H9 (cell line): ENCODE measurements at regions not wholly inside any gene's neighbourhood (a gene's known extent, or its start where the extent isn't known, plus 50 kb on each side); places are given as distances from the start of the nearest gene placed in this dataset.

ENCODE experiments used
- DNase-seq: peaks from one replicate; pipeline ENCODE4 v3.0.0-alpha.2; 2017
- H2AFZ ChIP-seq: one replicate; pipeline ENCODE4 v1.6.1; 2013; ENCODE audit warnings: mild to moderate bottlenecking, low read length, control low read depth, moderate library complexity
- H2AK5ac ChIP-seq: 2 replicates; pipeline ENCODE4 v1.6.1; 2013; ENCODE audit warnings: low read length, control low read depth, mixed read lengths; ENCODE audit not compliant: insufficient read length
- H2BK120ac ChIP-seq: one replicate; pipeline ENCODE4 v1.6.1; 2013; ENCODE audit warnings: low read depth, mild to moderate bottlenecking, low read length, control low read depth, inconsistent platforms; ENCODE audit not compliant: poor library complexity, severe bottlenecking
- H2BK12ac ChIP-seq: 2 replicates; pipeline ENCODE4 v1.6.1; 2013; ENCODE audit warnings: low read length, control low read depth, mixed read lengths, low read depth; ENCODE audit not compliant: insufficient read length
- H2BK15ac ChIP-seq: 2 replicates; pipeline ENCODE4 v1.6.1; 2013; ENCODE audit warnings: low read depth, low read length, control low read depth
- H2BK20ac ChIP-seq: one replicate; pipeline ENCODE4 v1.6.1; 2013; ENCODE audit warnings: low read depth, mild to moderate bottlenecking, low read length, control low read depth, inconsistent platforms; ENCODE audit not compliant: poor library complexity, severe bottlenecking
- H2BK5ac ChIP-seq: 2 replicates; pipeline ENCODE4 v1.6.1; 2013; ENCODE audit warnings: low read length, control low read depth, mixed read lengths; ENCODE audit not compliant: insufficient read length
- H3K14ac ChIP-seq: 2 replicates; pipeline ENCODE4 v1.6.1; 2013; ENCODE audit warnings: low read length, control low read depth; ENCODE audit not compliant: insufficient read depth
- H3K18ac ChIP-seq: 2 replicates; pipeline ENCODE4 v1.6.1; 2013; ENCODE audit warnings: low read depth, mild to moderate bottlenecking, mixed read lengths, low read length, control low read depth; ENCODE audit not compliant: insufficient read length
- H3K23ac ChIP-seq: 2 replicates; pipeline ENCODE4 v1.6.1; 2013; ENCODE audit warnings: low read length, control low read depth, mixed read lengths, low read depth; ENCODE audit not compliant: insufficient read length
- H3K23me2 ChIP-seq: 2 replicates; pipeline ENCODE4 v1.6.1; 2013; ENCODE audit warnings: low read depth, mild to moderate bottlenecking, mixed read lengths, low read length, control low read depth; ENCODE audit not compliant: insufficient read length, poor library complexity, severe bottlenecking
- H3K27ac ChIP-seq: 2 replicates; pipeline ENCODE4 v1.5.1; 2013; ENCODE audit warnings: low read length, control low read depth, mixed read lengths, low read depth; ENCODE audit not compliant: insufficient read length
- H3K27me3 ChIP-seq: 2 replicates; pipeline ENCODE4 v1.6.1; 2013; ENCODE audit warnings: low read length, control low read depth, inconsistent platforms; ENCODE audit not compliant: insufficient read depth
- H3K4ac ChIP-seq: 2 replicates; pipeline ENCODE4 v1.6.1; 2013; ENCODE audit warnings: low read depth, mild to moderate bottlenecking, control low read depth, inconsistent platforms, low read length, moderate library complexity
- H3K4me1 ChIP-seq: 2 replicates; pipeline ENCODE4 v1.6.1; 2013; ENCODE audit warnings: low read length, control low read depth, inconsistent platforms; ENCODE audit not compliant: insufficient read depth
- H3K4me2 ChIP-seq: 2 replicates; pipeline ENCODE4 v1.6.1; 2013; ENCODE audit warnings: low read length, control low read depth, mixed read lengths; ENCODE audit not compliant: insufficient read length, insufficient read depth
- H3K56ac ChIP-seq: 2 replicates; pipeline ENCODE4 v1.6.1; 2013; ENCODE audit warnings: low read depth, mild to moderate bottlenecking, mixed read lengths, low read length, control low read depth; ENCODE audit not compliant: insufficient read length
- H3K79me1 ChIP-seq: 2 replicates; pipeline ENCODE4 v1.6.1; 2013; ENCODE audit warnings: low read depth, mild to moderate bottlenecking, moderate library complexity, low read length, control low read depth, inconsistent platforms; ENCODE audit not compliant: insufficient read depth, poor library complexity, severe bottlenecking
- H3K79me2 ChIP-seq: 2 replicates; pipeline ENCODE4 v1.6.1; 2013; ENCODE audit warnings: low read length, control low read depth, inconsistent platforms; ENCODE audit not compliant: insufficient read depth
- H3K9ac ChIP-seq: 2 replicates; pipeline ENCODE4 v1.6.1; 2013; ENCODE audit warnings: low read length, control low read depth, mixed read lengths; ENCODE audit not compliant: insufficient read length; ENCODE audit errors: extremely low read depth
- H3K9me3 ChIP-seq: one replicate; pipeline ENCODE4 v1.6.1; 2013; ENCODE audit warnings: low read depth, low read length, inconsistent platforms; ENCODE audit not compliant: control insufficient read depth
- H3T11ph ChIP-seq: one replicate; pipeline ENCODE4 v1.6.1; 2013; ENCODE audit warnings: mild to moderate bottlenecking, low read length, control low read depth, inconsistent platforms
- H4K20me1 ChIP-seq: one replicate; pipeline ENCODE4 v1.6.1; 2013; ENCODE audit not compliant: control insufficient read depth, insufficient read length, insufficient read depth
- H4K5ac ChIP-seq: 2 replicates; pipeline ENCODE4 v1.6.1; 2013; ENCODE audit warnings: low read depth, mild to moderate bottlenecking, mixed read lengths, low read length, control low read depth; ENCODE audit not compliant: insufficient read length
- H4K8ac ChIP-seq: replicated peaks from 2 replicates; pipeline ENCODE4 v1.6.1; 2013; ENCODE audit warnings: low read length, control low read depth, mixed read lengths, low read depth; ENCODE audit not compliant: insufficient read length
- H4K91ac ChIP-seq: 2 replicates; pipeline ENCODE4 v1.6.1; 2013; ENCODE audit warnings: low read depth, mild to moderate bottlenecking, moderate library complexity, mixed read lengths, low read length, control low read depth; ENCODE audit not compliant: insufficient read length
- H3K27ac Mint-ChIP-seq, 3 experiments: 2 replicates in 2 of 3; 3 replicates in 1 of 3; pipeline ENCODE4 v1.8.0; 2020 to 2021; ENCODE audit warnings: mixed read lengths in 3 of 3, mild to moderate bottlenecking in 1 of 3, moderate library complexity in 1 of 3
- H3K27me3 Mint-ChIP-seq: 2 replicates; pipeline ENCODE4 v1.8.0; 2021; ENCODE audit warnings: low read depth, mild to moderate bottlenecking, moderate library complexity, mixed read lengths
- H3K36me3 Mint-ChIP-seq, 3 experiments: 2 replicates in 2 of 3; 3 replicates in 1 of 3; pipeline ENCODE4 v1.8.0; 2020 to 2021; ENCODE audit warnings: low read depth in 3 of 3, mixed read lengths in 3 of 3; ENCODE audit not compliant: insufficient read depth in 1 of 3
- H3K4me1 Mint-ChIP-seq, 2 experiments: 2 replicates each; pipeline ENCODE4 v1.8.0; 2020; ENCODE audit warnings: mixed read lengths in 2 of 2
- H3K4me3 Mint-ChIP-seq, 2 experiments: 2 replicates in 1 of 2; 3 replicates in 1 of 2; pipeline ENCODE4 v1.8.0; 2020 to 2021; ENCODE audit warnings: mild to moderate bottlenecking in 2 of 2, mixed read lengths in 2 of 2, moderate library complexity in 1 of 2
- H3K9me3 Mint-ChIP-seq, 2 experiments: 2 replicates in 1 of 2; 3 replicates in 1 of 2; pipeline ENCODE4 v1.8.0; 2020; ENCODE audit warnings: mild to moderate bottlenecking in 2 of 2, mixed read lengths in 2 of 2, moderate library complexity in 1 of 2
- CTCF ChIP-seq: fragments of 200-600 bp; sonication (generic); conservative IDR thresholded peaks from 3 replicates; pipeline ENCODE4 v1.8.0; 2021; ENCODE audit warnings: antibody characterized with exemption, mild to moderate bottlenecking
- WGBS: extraction: QIAGEN DNeasy Blood & Tissue Kit; methylation state at CpG from one replicate; pipeline ENCODE4 v1.1.7; 2013; ENCODE audit warnings: missing lambda C conversion rate, low lambda C conversion rate, mixed read lengths; ENCODE audit not compliant: insufficient read length; ENCODE audit errors: extremely low coverage; 5-methylcytosine and 5-hydroxymethylcytosine counted together

- H4K5ac ChIP-seq: no peak overlapping the region
- H4K91ac ChIP-seq: no peak overlapping the region
- no peak overlapping the region for H2AK5ac ChIP-seq
- no peak overlapping the region for H3K9ac ChIP-seq
- DNase-seq: no peak
- H3K79me1 ChIP-seq: no peaks in the 10 kb centered on the region
- Mint-ChIP-seq H3K9me3 (peaks cover under 1% of the 10 kb centered on the region in 2 experiments; a peak in 2 of 5 replicates), H3K4me1 (no peaks in the 10 kb centered on the region), H3K27ac (no peak overlapping the region), H3K4me3 (no peak overlapping the region), H3K36me3 (no peaks in the 10 kb centered on the region; a peak in 1 of 7 replicates), H3K27me3 (no peaks in the 10 kb centered on the region)
- no peak overlapping the region for H3K18ac ChIP-seq
- H3K4me2 ChIP-seq: no peak overlapping the region
- H3K27ac ChIP-seq: no peak overlapping the region
- no peak overlapping the region for H2BK12ac ChIP-seq
- H2BK5ac ChIP-seq: no peak overlapping the region
- no CpG with 5 or more reads among the region's 5 CpGs for WGBS
- H3K4me1 ChIP-seq: no peaks in the 10 kb centered on the region
- H3K56ac ChIP-seq: no peak overlapping the region
- H4K8ac ChIP-seq: no peak overlapping the region
- H3K4ac ChIP-seq: no peak overlapping the region
- no peaks in the 10 kb centered on the region for H3K23me2 ChIP-seq
- no peak overlapping the region for H2BK120ac ChIP-seq
- H3K23ac ChIP-seq: no peak overlapping the region
- no peaks in the 10 kb centered on the region for H3K79me2 ChIP-seq
- H3K9me3 ChIP-seq: no peaks in the 10 kb centered on the region
- TF ChIP-seq CTCF: no peak
- H2BK15ac ChIP-seq: no peak overlapping the region
- H4K20me1 ChIP-seq: no peaks in the 10 kb centered on the region
- H3K27me3 ChIP-seq: no peaks in the 10 kb centered on the region
- H3T11ph ChIP-seq: no peak overlapping the region
- no peak overlapping the region for H2BK20ac ChIP-seq
- no peak overlapping the region for H2AFZ ChIP-seq
- no peak overlapping the region for H3K14ac ChIP-seq
Observed at GRCh38 chr2:52779446-52779845, 988.2 kb upstream of the CHAC2 start.
